ENCODE measurements at regions not wholly inside any gene's neighbourhood (a gene's known extent, or its start where the extent isn't known, plus 50 kb on each side); places are given as distances from the start of the nearest gene placed in this dataset.

GRCh38 chr7:47638679-47639315 is 56.9 kb upstream of the TNS3 start:
- Mint-ChIP-seq H3K36me3 (peaks cover 6% of the 10 kb centered on the region), H3K27ac (no peak overlapping the region), H3K4me1 (peaks cover 0 to 5% of the 10 kb centered on the region in 2 donors), H3K9me3 (peaks cover 4% of the 10 kb centered on the region in 2 donors), H3K27me3 (ENCODE audit: low read depth in 2 of 2) (peaks cover 0 to 5% of the 10 kb centered on the region in 2 donors), H3K4me3 (no peak overlapping the region)
- Histone ChIP-seq H3K27ac (ENCODE audit: low read length) (no peak overlapping the region), H3K4me1 (ENCODE audit: control insufficient read depth, insufficient read depth, low read length) (no peaks in the 10 kb centered on the region), H3K4me3 (ENCODE audit: low read length) (no peak overlapping the region), H3K9me3 (ENCODE audit: control insufficient read depth, insufficient read depth, low read length) (no peaks in the 10 kb centered on the region), H3K27me3 (ENCODE audit: control insufficient read depth, insufficient read depth, low read length) (no peaks in the 10 kb centered on the region), H3K36me3 (ENCODE audit: control insufficient read depth, insufficient read depth, low read length) (no peaks in the 10 kb centered on the region)
- TF ChIP-seq, protein P1, sequence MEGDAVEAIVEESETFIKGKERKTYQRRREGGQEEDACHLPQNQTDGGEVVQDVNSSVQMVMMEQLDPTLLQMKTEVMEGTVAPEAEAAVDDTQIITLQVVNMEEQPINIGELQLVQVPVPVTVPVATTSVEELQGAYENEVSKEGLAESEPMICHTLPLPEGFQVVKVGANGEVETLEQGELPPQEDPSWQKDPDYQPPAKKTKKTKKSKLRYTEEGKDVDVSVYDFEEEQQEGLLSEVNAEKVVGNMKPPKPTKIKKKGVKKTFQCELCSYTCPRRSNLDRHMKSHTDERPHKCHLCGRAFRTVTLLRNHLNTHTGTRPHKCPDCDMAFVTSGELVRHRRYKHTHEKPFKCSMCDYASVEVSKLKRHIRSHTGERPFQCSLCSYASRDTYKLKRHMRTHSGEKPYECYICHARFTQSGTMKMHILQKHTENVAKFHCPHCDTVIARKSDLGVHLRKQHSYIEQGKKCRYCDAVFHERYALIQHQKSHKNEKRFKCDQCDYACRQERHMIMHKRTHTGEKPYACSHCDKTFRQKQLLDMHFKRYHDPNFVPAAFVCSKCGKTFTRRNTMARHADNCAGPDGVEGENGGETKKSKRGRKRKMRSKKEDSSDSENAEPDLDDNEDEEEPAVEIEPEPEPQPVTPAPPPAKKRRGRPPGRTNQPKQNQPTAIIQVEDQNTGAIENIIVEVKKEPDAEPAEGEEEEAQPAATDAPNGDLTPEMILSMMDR (IDR thresholded peaks at IDR 0.05): no peak
- DNase-seq (no peak), ATAC-seq (no peak)
- WGBS (ENCODE audit: insufficient coverage): 78% methylated on average over 14 of the region's 14 CpGs
- intact Hi-C loops (cut with micrococcal nuclease): no loop called here

GRCh38 chr7:47636433-47637175 is 54.7 kb upstream of the TNS3 start:
- Mint-ChIP-seq H3K4me1 (peaks cover 0 to 11% of the 10 kb centered on the region in 2 donors), H3K36me3 (no peaks in the 10 kb centered on the region), H3K27me3 (ENCODE audit: low read depth in 2 of 2) (peaks cover 0 to 3% of the 10 kb centered on the region in 2 donors), H3K9me3 (no peaks in the 10 kb centered on the region), H3K4me3 (no peak overlapping the region), H3K27ac (no peak overlapping the region)
- ATAC-seq: no peak
- Histone ChIP-seq H3K27me3 (ENCODE audit: control insufficient read depth, insufficient read depth, low read length) (no peaks in the 10 kb centered on the region), H3K27ac (ENCODE audit: low read length) (no peak overlapping the region), H3K36me3 (ENCODE audit: control insufficient read depth, insufficient read depth, low read length) (no peaks in the 10 kb centered on the region), H3K9me3 (ENCODE audit: control insufficient read depth, insufficient read depth, low read length) (no peaks in the 10 kb centered on the region), H3K4me3 (ENCODE audit: low read length) (no peak overlapping the region), H3K4me1 (ENCODE audit: control insufficient read depth, insufficient read depth, low read length) (no peaks in the 10 kb centered on the region)
- intact Hi-C loops (cut with micrococcal nuclease): no loop called here
- 83% methylated on average over 19 of the region's 20 CpGs for WGBS (ENCODE audit: insufficient coverage)
- TF ChIP-seq, protein P1 (IDR thresholded peaks at IDR 0.05): no peak
- no peak for DNase-seq

DNA sequence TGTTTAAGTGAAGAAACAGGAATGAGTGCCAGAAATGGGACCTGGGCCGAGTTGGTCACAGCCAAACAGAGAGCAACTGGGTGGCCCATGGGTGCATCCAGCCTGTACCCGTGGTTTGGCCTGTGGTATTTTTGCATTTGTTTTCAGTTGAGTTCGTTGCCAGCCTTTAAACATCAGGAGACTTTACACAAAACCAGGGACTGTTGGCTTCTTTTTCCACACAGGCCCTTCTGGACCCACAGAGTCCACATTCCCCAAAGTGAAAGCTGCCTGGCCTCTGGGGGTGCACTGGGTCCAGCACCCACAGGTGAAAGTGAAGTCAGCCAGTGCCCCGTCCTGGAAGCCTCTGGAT is 54.1 kb upstream of the TNS3 start:
- 43% methylated on average over 4 of the region's 4 CpGs for WGBS (ENCODE audit: insufficient coverage)
- Mint-ChIP-seq H3K27ac (no peak overlapping the region), H3K27me3 (ENCODE audit: low read depth in 2 of 2) (peaks cover 0 to 3% of the 10 kb centered on the region in 2 donors), H3K36me3 (no peaks in the 10 kb centered on the region), H3K9me3 (no peaks in the 10 kb centered on the region), H3K4me3 (no peak overlapping the region), H3K4me1 (peaks cover 0 to 11% of the 10 kb centered on the region in 2 donors)
- Histone ChIP-seq H3K9me3 (ENCODE audit: control insufficient read depth, insufficient read depth, low read length) (no peaks in the 10 kb centered on the region), H3K27ac (ENCODE audit: low read length) (no peak overlapping the region), H3K4me1 (ENCODE audit: control insufficient read depth, insufficient read depth, low read length) (no peaks in the 10 kb centered on the region), H3K27me3 (ENCODE audit: control insufficient read depth, insufficient read depth, low read length) (no peaks in the 10 kb centered on the region), H3K4me3 (ENCODE audit: low read length) (no peak overlapping the region), H3K36me3 (ENCODE audit: control insufficient read depth, insufficient read depth, low read length) (no peaks in the 10 kb centered on the region)
- ATAC-seq: no peak
- DNase-seq: no peak
- intact Hi-C loops (cut with micrococcal nuclease): no loop called here
- TF ChIP-seq, protein P1 (IDR thresholded peaks at IDR 0.05): no peak

Measured in natural killer cell (primary cell).